ENCODE measurements at regions not wholly inside any gene's neighbourhood (a gene's known extent, or its start where the extent isn't known, plus 50 kb on each side); places are given as distances from the start of the nearest gene placed in this dataset.

- H4K20me1 ChIP-seq (ENCODE audit: insufficient read depth, poor library complexity, severe bottlenecking): no peaks in the 10 kb centered on the region
- H3K79me2 ChIP-seq: no peaks in the 10 kb centered on the region
- H3K27ac ChIP-seq: no peak overlapping the region
- no peak for DNase-seq (ENCODE audit: low spot score)
- H3K4me2 ChIP-seq: no peak overlapping the region
- no peaks in the 10 kb centered on the region for H3K4me1 ChIP-seq (ENCODE audit: insufficient read depth)
- no peaks in the 10 kb centered on the region for H3K9me3 ChIP-seq (ENCODE audit: low read depth)
- no peak overlapping the region for H3K4me3 ChIP-seq
- H3K36me3 ChIP-seq (replicated peaks; ENCODE audit: insufficient read depth, low read depth): no peaks in the 10 kb centered on the region
- TF ChIP-seq, protein P1, sequence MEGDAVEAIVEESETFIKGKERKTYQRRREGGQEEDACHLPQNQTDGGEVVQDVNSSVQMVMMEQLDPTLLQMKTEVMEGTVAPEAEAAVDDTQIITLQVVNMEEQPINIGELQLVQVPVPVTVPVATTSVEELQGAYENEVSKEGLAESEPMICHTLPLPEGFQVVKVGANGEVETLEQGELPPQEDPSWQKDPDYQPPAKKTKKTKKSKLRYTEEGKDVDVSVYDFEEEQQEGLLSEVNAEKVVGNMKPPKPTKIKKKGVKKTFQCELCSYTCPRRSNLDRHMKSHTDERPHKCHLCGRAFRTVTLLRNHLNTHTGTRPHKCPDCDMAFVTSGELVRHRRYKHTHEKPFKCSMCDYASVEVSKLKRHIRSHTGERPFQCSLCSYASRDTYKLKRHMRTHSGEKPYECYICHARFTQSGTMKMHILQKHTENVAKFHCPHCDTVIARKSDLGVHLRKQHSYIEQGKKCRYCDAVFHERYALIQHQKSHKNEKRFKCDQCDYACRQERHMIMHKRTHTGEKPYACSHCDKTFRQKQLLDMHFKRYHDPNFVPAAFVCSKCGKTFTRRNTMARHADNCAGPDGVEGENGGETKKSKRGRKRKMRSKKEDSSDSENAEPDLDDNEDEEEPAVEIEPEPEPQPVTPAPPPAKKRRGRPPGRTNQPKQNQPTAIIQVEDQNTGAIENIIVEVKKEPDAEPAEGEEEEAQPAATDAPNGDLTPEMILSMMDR (IDR thresholded peaks at IDR 0.05; ENCODE audit: poor library complexity): no peak
- no peak for TF ChIP-seq EZH2phosphoT487 (IDR thresholded peaks at IDR 0.05; ENCODE audit: low read depth, severe bottlenecking, unreplicated experiment)
- H2AFZ ChIP-seq: no peak overlapping the region
- H3K27me3 ChIP-seq: no peaks in the 10 kb centered on the region
- H3K9me2 ChIP-seq (replicated peaks; ENCODE audit: insufficient read depth): no peaks in the 10 kb centered on the region
- 89% methylated on average over 2 of the region's 2 CpGs for WGBS (ENCODE audit: low lambda C conversion rate, missing lambda C conversion rate)
Observed at GRCh38 chr4:36863601-36864000, 380.9 kb upstream of the NWD2 start.

DNA sequence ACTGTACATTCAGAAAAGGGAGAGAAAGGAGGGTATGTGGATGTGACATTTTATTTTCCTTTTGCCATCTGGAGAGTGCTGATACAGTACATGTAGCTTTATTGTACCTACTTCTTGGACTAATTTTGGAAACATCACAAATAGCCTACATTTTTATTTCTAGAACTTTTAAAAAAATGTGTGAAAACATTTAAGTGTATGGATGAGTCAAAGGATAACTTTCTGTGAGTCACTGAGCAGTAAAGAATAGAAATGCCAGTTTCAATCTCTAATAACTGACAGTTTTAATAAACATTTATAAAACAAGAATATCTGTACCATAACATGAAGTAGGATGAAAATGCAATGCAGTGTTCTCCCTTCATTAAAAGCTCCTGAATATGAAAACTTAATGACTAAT, 374.4 kb upstream of the NWD2 start:
- Histone ChIP-seq H3K4me3 (no peak overlapping the region), H3K79me2 (no peaks in the 10 kb centered on the region), H3K36me3 (replicated peaks; ENCODE audit: insufficient read depth, low read depth) (no peaks in the 10 kb centered on the region), H3K4me2 (no peak overlapping the region), H3K27me3 (no peaks in the 10 kb centered on the region), H3K4me1 (ENCODE audit: insufficient read depth) (no peaks in the 10 kb centered on the region), H3K9me2 (replicated peaks; ENCODE audit: insufficient read depth) (no peaks in the 10 kb centered on the region), H3K9me3 (ENCODE audit: low read depth) (no peaks in the 10 kb centered on the region), H4K20me1 (ENCODE audit: insufficient read depth, poor library complexity, severe bottlenecking) (no peaks in the 10 kb centered on the region), H2AFZ (no peak overlapping the region), H3K27ac (no peak overlapping the region)
- no peak for DNase-seq (ENCODE audit: low spot score)
- TF ChIP-seq EZH2 (IDR thresholded peaks at IDR 0.05; ENCODE audit: borderline replicate concordance) (no peak), EZH2phosphoT487 (IDR thresholded peaks at IDR 0.05; ENCODE audit: low read depth, severe bottlenecking, unreplicated experiment) (no peak)
- TF ChIP-seq, protein P1 (IDR thresholded peaks at IDR 0.05; ENCODE audit: poor library complexity): no peak

GRCh38 chr4:36872679-36873078, 371.9 kb upstream of the NWD2 start:
- no peaks in the 10 kb centered on the region for H3K4me1 ChIP-seq (ENCODE audit: insufficient read depth)
- WGBS (ENCODE audit: low lambda C conversion rate, missing lambda C conversion rate): 79% methylated on average over 1 of the region's 1 CpG
- H3K27ac ChIP-seq: no peak overlapping the region

More at GRCh38 chr4:36872679-36873078, 371.9 kb upstream of the NWD2 start:
- Histone ChIP-seq H3K9me2 (replicated peaks; ENCODE audit: insufficient read depth) (no peaks in the 10 kb centered on the region), H3K79me2 (no peaks in the 10 kb centered on the region), H3K36me3 (replicated peaks; ENCODE audit: insufficient read depth, low read depth) (no peaks in the 10 kb centered on the region), H4K20me1 (ENCODE audit: insufficient read depth, poor library complexity, severe bottlenecking) (no peaks in the 10 kb centered on the region), H3K9me3 (ENCODE audit: low read depth) (no peaks in the 10 kb centered on the region), H3K4me2 (no peak overlapping the region), H2AFZ (no peak overlapping the region), H3K4me3 (no peak overlapping the region), H3K27me3 (no peaks in the 10 kb centered on the region)
- TF ChIP-seq EZH2phosphoT487 (IDR thresholded peaks at IDR 0.05; ENCODE audit: low read depth, severe bottlenecking, unreplicated experiment) (no peak), EZH2 (IDR thresholded peaks at IDR 0.05; ENCODE audit: borderline replicate concordance) (no peak)
- TF ChIP-seq, protein P1 (IDR thresholded peaks at IDR 0.05; ENCODE audit: poor library complexity): no peak
- DNase-seq (ENCODE audit: low spot score): no peak

All from hepatocyte (in vitro differentiated cells).